Keratinocyte (primary cell): ENCODE measurements at regions not wholly inside any gene's neighbourhood (a gene's known extent, or its start where the extent isn't known, plus 50 kb on each side); places are given as distances from the start of the nearest gene placed in this dataset.

Experiments used
- DNase-seq: peaks from one replicate; pipeline ENCODE4 v3.0.0-alpha.2; 2011; ENCODE audit warnings: low read depth, missing footprints, low spot score
- FAIRE-seq: peaks from 2 replicates; lab custom pipeline; 2011; peaks lifted over from hg19 to GRCh38; lab: Jason Lieb, UNC
- H2AFZ ChIP-seq: 2 replicates; pipeline ENCODE4 v1.6.0; 2012; ENCODE audit warnings: low read length, control low read depth, inconsistent platforms; ENCODE audit not compliant: control insufficient read depth
- H3K27ac ChIP-seq: 2 replicates; pipeline ENCODE4 v1.5.1; 2011; ENCODE audit warnings: low read length; ENCODE audit not compliant: control insufficient read depth, insufficient read depth
- H3K27me3 ChIP-seq: 3 replicates; pipeline ENCODE4 v1.6.0; 2011; ENCODE audit warnings: low read length; ENCODE audit not compliant: control insufficient read depth, insufficient read depth; ENCODE audit errors: extremely low read depth
- H3K36me3 ChIP-seq, 2 experiments: 2 replicates in 1 of 2; 3 replicates in 1 of 2; pipeline ENCODE4 v1.5.1; 2011; ENCODE audit warnings: low read length in 2 of 2, mild to moderate bottlenecking in 1 of 2; ENCODE audit not compliant: control insufficient read depth in 2 of 2, insufficient read depth in 2 of 2; ENCODE audit errors: extremely low read depth in 1 of 2
- H3K4me1 ChIP-seq: 3 replicates; pipeline ENCODE4 v1.5.1; 2011; ENCODE audit warnings: low read length; ENCODE audit not compliant: control insufficient read depth, insufficient read depth; ENCODE audit errors: extremely low read depth
- H3K4me2 ChIP-seq: 3 replicates; pipeline ENCODE4 v1.6.0; 2011; ENCODE audit warnings: low read depth, low read length; ENCODE audit not compliant: control insufficient read depth, insufficient read depth; ENCODE audit errors: extremely low read depth
- H3K4me3 ChIP-seq, 3 experiments: fragments of 200-600 bp in 1 of 3; sonication (generic) in 1 of 3; 2 replicates in 2 of 3; 3 replicates in 1 of 3; pipeline ENCODE4 v1.5.1; 2011 to 2016; ENCODE audit warnings: low read length in 3 of 3, mild to moderate bottlenecking in 3 of 3, control low read depth in 2 of 3, inconsistent platforms in 1 of 3, low read depth in 1 of 3, mixed read lengths in 1 of 3, mixed run types in 1 of 3, moderate library complexity in 1 of 3; ENCODE audit not compliant: control insufficient read depth in 2 of 3, insufficient read depth in 2 of 3; ENCODE audit errors: extremely low read depth in 1 of 3
- H3K79me2 ChIP-seq: 2 replicates; pipeline ENCODE4 v1.6.0; 2012; ENCODE audit warnings: low read length; ENCODE audit not compliant: control insufficient read depth, insufficient read depth
- H3K9ac ChIP-seq: 3 replicates; pipeline ENCODE4 v1.6.0; 2011; ENCODE audit warnings: low read length; ENCODE audit not compliant: control insufficient read depth, insufficient read depth; ENCODE audit errors: extremely low read depth
- H3K9me1 ChIP-seq: 3 replicates; pipeline ENCODE4 v1.6.0; 2011; ENCODE audit warnings: low read length; ENCODE audit not compliant: control insufficient read depth, insufficient read depth; ENCODE audit errors: extremely low read depth
- H3K9me3 ChIP-seq: 2 replicates; pipeline ENCODE4 v1.5.1; 2012; ENCODE audit warnings: low read depth, low read length; ENCODE audit not compliant: control insufficient read depth
- H4K20me1 ChIP-seq: 3 replicates; pipeline ENCODE4 v1.6.0; 2011; ENCODE audit warnings: low read length; ENCODE audit not compliant: control insufficient read depth, insufficient read depth; ENCODE audit errors: extremely low read depth
- CTCF ChIP-seq, 3 experiments: IDR thresholded peaks in 1 of 3; conservative IDR thresholded peaks in 1 of 3; optimal IDR thresholded peaks in 1 of 3; 2 replicates in 2 of 3; 3 replicates in 1 of 3; pipeline versions ENCODE3 to v1.5.1; 2011; ENCODE audit warnings: low read length in 3 of 3, mild to moderate bottlenecking in 3 of 3, moderate library complexity in 2 of 3, control low read depth in 1 of 3, inconsistent platforms in 1 of 3; ENCODE audit not compliant: insufficient read depth in 2 of 3; ENCODE audit errors: extremely low read depth in 1 of 3
- EZH2 ChIP-seq: IDR thresholded peaks from one replicate; pipeline ENCODE4 v1.6.1; 2012; ENCODE audit warnings: inconsistent platforms, mild to moderate bottlenecking, low read length, moderate library complexity
- dilution Hi-C: fragments of 300-500 bp; cut with MboI; formaldehyde crosslinking; loops from one replicate; pipeline ENCODE4 v1.7.0; 2020; ENCODE audit warnings: low sequenced_read_pairs; ENCODE audit not compliant: extremely low pct_ligation_motif_present

GRCh38 chr6:53433261-53433950, 84.7 kb upstream of the ELOVL5 start:
- Histone ChIP-seq H3K9me1 (no peaks in the 10 kb centered on the region), H3K4me1 (no peaks in the 10 kb centered on the region), H3K4me2 (no peak overlapping the region), H4K20me1 (no peaks in the 10 kb centered on the region), H3K79me2 (no peaks in the 10 kb centered on the region), H3K27me3 (no peaks in the 10 kb centered on the region), H2AFZ (no peak overlapping the region), H3K9ac (no peak overlapping the region), H3K36me3 (no peaks in the 10 kb centered on the region), H3K4me3 (no peak overlapping the region), H3K9me3 (no peaks in the 10 kb centered on the region), H3K27ac (no peak overlapping the region)
- FAIRE-seq (no peak), DNase-seq (no peak)
- dilution Hi-C loops: no loop called here
- no peak for TF ChIP-seq CTCF (optimal IDR thresholded peaks at IDR 0.05 in 1 of 3, IDR thresholded peaks at IDR 0.05 in 1 of 3, conservative IDR thresholded peaks at IDR 0.05 in 1 of 3; ENCODE audit: extremely low read depth in 1 of 3, insufficient read depth in 2 of 3, low read length in 3 of 3)
- no peak for TF ChIP-seq EZH2

GRCh38 chr6:53432318-53433161, 83.8 kb upstream of the ELOVL5 start:
- dilution Hi-C loops: no loop called here
- no peaks in the 10 kb centered on the region for H3K36me3 ChIP-seq
- H3K79me2 ChIP-seq: no peaks in the 10 kb centered on the region
- no peak for FAIRE-seq
- H3K9ac ChIP-seq: no peak overlapping the region
- H3K9me3 ChIP-seq: no peaks in the 10 kb centered on the region
- DNase-seq: no peak
- H3K27ac ChIP-seq: no peak overlapping the region
- no peaks in the 10 kb centered on the region for H3K27me3 ChIP-seq
- no peaks in the 10 kb centered on the region for H3K4me1 ChIP-seq
- H4K20me1 ChIP-seq: no peaks in the 10 kb centered on the region
- no peak overlapping the region for H2AFZ ChIP-seq
- H3K9me1 ChIP-seq: no peaks in the 10 kb centered on the region
- H3K4me2 ChIP-seq: no peak overlapping the region
- no peak overlapping the region for H3K4me3 ChIP-seq
- TF ChIP-seq CTCF (optimal IDR thresholded peaks at IDR 0.05 in 1 of 3, IDR thresholded peaks at IDR 0.05 in 1 of 3, conservative IDR thresholded peaks at IDR 0.05 in 1 of 3; ENCODE audit: extremely low read depth in 1 of 3, insufficient read depth in 2 of 3, low read length in 3 of 3) (no peak), EZH2 (no peak)
